Left ventricle myocardium inferior (tissue), 1 donor: ENCODE measurements at regions not wholly inside any gene's neighbourhood (a gene's known extent, or its start where the extent isn't known, plus 50 kb on each side); places are given as distances from the start of the nearest gene placed in this dataset.

ENCODE experiments used
- DNase-seq: peaks from one replicate; pipeline ENCODE4 v3.0.0-alpha.2; 2020
- H3K27ac ChIP-seq: fragments of 200-600 bp; replicated peaks from 2 replicates; pipeline ENCODE4 v1.8.0; 2021
- H3K27me3 ChIP-seq: fragments of 200-600 bp; 2 replicates; pipeline ENCODE4 v1.8.0; 2021; ENCODE audit warnings: low read depth
- H3K36me3 ChIP-seq: fragments of 200-600 bp; 2 replicates; pipeline ENCODE4 v1.8.0; 2021
- H3K4me1 ChIP-seq: fragments of 200-600 bp; 2 replicates; pipeline ENCODE4 v1.8.0; 2021
- H3K4me3 ChIP-seq: fragments of 200-600 bp; 2 replicates; pipeline ENCODE4 v1.8.0; 2021; ENCODE audit warnings: mild to moderate bottlenecking, moderate library complexity
- H3K9me3 ChIP-seq: fragments of 200-600 bp; replicated peaks from 2 replicates; pipeline ENCODE4 v1.8.0; 2021
- CTCF ChIP-seq: fragments of 200-600 bp; IDR thresholded peaks from 2 replicates; pipeline ENCODE4 v1.8.0; 2021; ENCODE audit warnings: antibody characterized with exemption, mild to moderate bottlenecking, borderline replicate concordance
- intact Hi-C: fragments of 100-400 bp; cut with micrococcal nuclease; formaldehyde crosslinking; loops from one replicate; pipeline ENCODE4 v1.11.0; 2022
- donor health status: DM: no; HTN: yes; CAD: no; lungs with severe emphysema.

GRCh38 chr10:123502983-123503382 lies 163.2 kb upstream of the GPR26 start:
- H3K27me3 ChIP-seq, result peaks cover 13% of the 10 kb centered on the region
- no peak overlapping the region for H3K4me3 ChIP-seq
- no peak for DNase-seq
- TF ChIP-seq CTCF, result no peak
- no peaks in the 10 kb centered on the region for H3K9me3 ChIP-seq
- intact Hi-C loops, result no loop called here
- no peaks in the 10 kb centered on the region for H3K4me1 ChIP-seq
- no peak overlapping the region for H3K27ac ChIP-seq
- no peaks in the 10 kb centered on the region for H3K36me3 ChIP-seq

DNA sequence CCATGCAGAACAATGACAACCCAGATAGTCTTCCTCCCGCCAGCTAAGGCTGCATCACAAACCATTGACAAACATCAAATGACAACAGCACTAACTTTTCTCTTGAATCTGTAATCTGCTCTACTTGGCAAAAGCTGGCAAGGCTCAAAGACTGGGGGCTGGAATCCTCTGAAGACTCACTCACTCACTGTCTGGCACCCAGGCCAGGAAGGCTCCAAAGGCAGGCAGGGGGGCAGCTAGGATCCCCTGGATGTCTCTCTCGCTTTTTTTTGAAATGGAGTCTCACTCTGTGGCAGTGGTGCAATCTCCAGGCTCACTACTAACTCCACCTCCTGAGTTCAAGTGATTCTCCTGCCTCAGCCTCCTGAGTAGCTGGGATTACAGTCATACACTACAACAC lies 159.7 kb upstream of the GPR26 start:
- no peaks in the 10 kb centered on the region for H3K4me1 ChIP-seq
- DNase-seq, result no peak

GRCh38 chr10:123507298-123507697 lies 158.9 kb upstream of the GPR26 start:
- Histone ChIP-seq H3K27ac (no peak overlapping the region), H3K9me3 (no peaks in the 10 kb centered on the region), H3K4me1 (no peaks in the 10 kb centered on the region), H3K36me3 (no peaks in the 10 kb centered on the region), H3K27me3 (peaks cover 22% of the 10 kb centered on the region), H3K4me3 (no peak overlapping the region)
- intact Hi-C loops, result no loop called here
- no peak for DNase-seq
- TF ChIP-seq CTCF, result no peak

More for the DNA sequence above, 159.7 kb upstream of the GPR26 start:
- no peak overlapping the region for H3K27ac ChIP-seq
- no peak for TF ChIP-seq CTCF
- H3K36me3 ChIP-seq, result no peaks in the 10 kb centered on the region
- peaks cover 15% of the 10 kb centered on the region for H3K27me3 ChIP-seq
- intact Hi-C loops, result no loop called here
- no peaks in the 10 kb centered on the region for H3K9me3 ChIP-seq
- H3K4me3 ChIP-seq, result no peak overlapping the region

DNA sequence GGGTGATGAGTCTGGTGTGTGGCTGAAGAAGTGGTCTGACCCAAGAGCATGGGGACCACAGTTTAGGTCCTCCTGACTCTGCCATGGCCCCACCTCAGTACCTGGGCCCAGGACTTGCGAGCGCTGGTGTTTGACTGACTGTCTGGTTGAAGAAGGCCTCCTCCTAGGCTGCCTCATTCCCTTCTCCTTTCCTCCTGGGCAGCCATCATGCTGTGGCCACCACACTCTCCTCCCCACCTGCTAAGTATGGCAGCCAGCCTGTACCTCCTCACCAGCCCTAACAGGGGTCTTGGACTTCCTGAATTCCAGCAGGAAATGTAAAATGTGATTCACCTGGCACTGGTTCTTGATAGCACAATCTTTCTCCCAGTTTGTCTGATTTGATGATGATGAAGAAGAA lies 156.8 kb upstream of the GPR26 start:
- no peak for TF ChIP-seq CTCF

DNA sequence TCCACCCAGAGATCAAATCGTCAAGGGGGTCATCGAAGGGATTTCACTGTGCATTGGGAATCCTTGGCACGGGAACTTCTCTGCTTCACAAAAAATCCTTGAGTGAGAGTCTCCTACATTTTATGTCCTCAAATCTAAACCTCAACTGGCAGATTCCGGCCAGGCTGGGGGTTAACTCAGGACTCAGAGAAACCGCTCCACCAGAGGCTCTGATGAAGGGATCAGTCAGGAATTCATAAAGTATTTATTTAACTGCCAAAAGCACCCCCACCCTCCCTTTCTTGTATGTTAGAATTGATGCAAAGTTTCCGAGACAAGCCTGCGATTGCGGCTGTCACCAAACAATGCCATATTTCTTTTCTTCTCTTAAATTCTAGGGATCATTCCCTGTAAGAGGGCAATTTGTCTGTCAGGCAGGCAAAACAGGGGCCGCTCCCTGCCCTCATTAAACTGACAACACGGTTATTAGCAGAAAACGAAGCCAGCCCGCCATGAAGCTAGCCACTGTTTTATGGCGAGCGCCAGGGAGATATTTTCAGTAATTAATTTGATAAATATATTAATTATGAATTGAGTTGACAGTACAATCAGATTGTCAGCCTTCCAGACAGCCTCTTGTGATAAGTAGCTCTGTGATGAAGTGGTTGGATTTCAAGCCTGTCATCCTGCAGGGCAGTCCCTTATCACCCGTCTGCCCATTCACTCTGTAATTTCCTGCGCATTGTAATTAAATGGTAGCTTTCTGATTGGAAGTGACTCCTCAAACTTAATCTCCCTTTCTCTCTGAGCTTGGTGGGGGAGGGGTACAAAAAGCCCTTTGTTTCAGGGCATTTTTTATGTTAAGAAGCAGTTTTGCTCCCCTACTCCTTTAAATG lies 153.0 kb upstream of the GPR26 start:
- no peaks in the 10 kb centered on the region for H3K4me1 ChIP-seq
- no peak overlapping the region for H3K4me3 ChIP-seq
- DNase-seq, result no peak
- H3K27ac ChIP-seq, result no peak overlapping the region
- intact Hi-C loops, result no loop called here
- H3K36me3 ChIP-seq, result no peaks in the 10 kb centered on the region
- no peaks in the 10 kb centered on the region for H3K9me3 ChIP-seq
- H3K27me3 ChIP-seq, result peaks cover 65% of the 10 kb centered on the region
- no peak for TF ChIP-seq CTCF

More for the DNA sequence above, 156.8 kb upstream of the GPR26 start:
- Histone ChIP-seq H3K27ac (no peak overlapping the region), H3K9me3 (no peaks in the 10 kb centered on the region), H3K27me3 (peaks cover 42% of the 10 kb centered on the region), H3K4me1 (no peaks in the 10 kb centered on the region), H3K4me3 (no peak overlapping the region), H3K36me3 (no peaks in the 10 kb centered on the region)
- DNase-seq, result no peak
- intact Hi-C loops, result no loop called here
